Caco-2 (cell line): ENCODE measurements at regions not wholly inside any gene's neighbourhood (a gene's known extent, or its start where the extent isn't known, plus 50 kb on each side); places are given as distances from the start of the nearest gene placed in this dataset.

Source experiments
- BruUV-seq: library from RNA; stranded (reverse); fragments of 400-500 nt; replicated peaks from 2 replicates; lab custom pipeline; 2021; lab: Mats Ljungman, UMichigan
- CTCF ChIA-PET: fragments of 300-600 bp; sonication (Branson Sonifier 250); formaldehyde crosslinking; loops from one replicate; lab custom pipeline; 2022; ENCODE audit warnings: antibody characterized with exemption; lab: Charles Lee
- POLR2A ChIA-PET: fragments of 300-600 bp; sonication (Branson Sonifier 250); formaldehyde crosslinking; loops from one replicate; lab custom pipeline; 2022; ENCODE audit warnings: antibody characterized with exemption; lab: Charles Lee
- DNase-seq, 2 experiments: peaks; one replicate each; pipeline versions ENCODE4 v3.0.0 to v3.0.0-alpha.2; 2020 to 2022
- H3K27me3 ChIP-seq: replicated peaks from 2 replicates; pipeline ENCODE4 v1.6.0; 2011; ENCODE audit warnings: low read length; ENCODE audit not compliant: control insufficient read depth, insufficient read depth
- H3K36me3 ChIP-seq: 2 replicates; pipeline ENCODE4 v1.5.1; 2011; ENCODE audit warnings: low read length; ENCODE audit not compliant: control insufficient read depth, insufficient read depth
- H3K4me1 ChIP-seq: fragments of 250-450 bp; sonication (Bioruptor Pico); 2 replicates; pipeline ENCODE4 v1.5.1; 2020; ENCODE audit warnings: mild to moderate bottlenecking
- H3K4me3 ChIP-seq: 2 replicates; pipeline ENCODE4 v1.5.1; 2011; ENCODE audit warnings: low read depth, mild to moderate bottlenecking, control low read depth, low read length
- H3K9me3 ChIP-seq: fragments of 250-450 bp; sonication (Bioruptor Pico); 2 replicates; pipeline ENCODE4 v1.5.1; 2020; ENCODE audit warnings: mild to moderate bottlenecking, moderate library complexity
- H3K27ac Mint-ChIP-seq: one replicate; pipeline ENCODE4 v1.8.0; 2022; ENCODE audit warnings: mixed read lengths; ENCODE audit not compliant: unreplicated experiment
- H3K27me3 Mint-ChIP-seq: one replicate; pipeline ENCODE4 v1.8.0; 2022; ENCODE audit warnings: mixed read lengths; ENCODE audit not compliant: insufficient read depth, unreplicated experiment
- H3K36me3 Mint-ChIP-seq: one replicate; pipeline ENCODE4 v1.8.0; 2022; ENCODE audit warnings: mild to moderate bottlenecking, mixed read lengths; ENCODE audit not compliant: insufficient read depth, unreplicated experiment
- H3K4me1 Mint-ChIP-seq: one replicate; pipeline ENCODE4 v1.8.0; 2022; ENCODE audit warnings: low read depth, mixed read lengths; ENCODE audit not compliant: unreplicated experiment
- H3K4me3 Mint-ChIP-seq: one replicate; pipeline ENCODE4 v1.8.0; 2022; ENCODE audit warnings: mild to moderate bottlenecking, moderate library complexity, mixed read lengths; ENCODE audit not compliant: unreplicated experiment
- H3K9me3 Mint-ChIP-seq: one replicate; pipeline ENCODE4 v1.8.0; 2022; ENCODE audit warnings: mixed read lengths; ENCODE audit not compliant: unreplicated experiment
- intact Hi-C: fragments of 100-400 bp; cut with micrococcal nuclease; formaldehyde crosslinking; loops from one replicate; pipeline ENCODE4 v1.10.0; 2022; ENCODE audit not compliant: unreplicated experiment
- TF ChIP-seq, protein P1 (sequence below), 2 experiments: fragments of 200-600 bp in 1 of 2; IDR thresholded peaks; 1 replicate in 1 of 2; 2 replicates in 1 of 2; pipeline versions ENCODE4 v1.5.1 to v1.8.0; 2011 to 2022; ENCODE audit warnings: antibody characterized with exemption in 1 of 2, control low read depth in 1 of 2, inconsistent platforms in 1 of 2, low read depth in 1 of 2, low read length in 1 of 2, mild to moderate bottlenecking in 1 of 2, moderate library complexity in 1 of 2; ENCODE audit not compliant: insufficient read depth in 1 of 2, severe bottlenecking in 1 of 2, unreplicated experiment in 1 of 2

DNA sequence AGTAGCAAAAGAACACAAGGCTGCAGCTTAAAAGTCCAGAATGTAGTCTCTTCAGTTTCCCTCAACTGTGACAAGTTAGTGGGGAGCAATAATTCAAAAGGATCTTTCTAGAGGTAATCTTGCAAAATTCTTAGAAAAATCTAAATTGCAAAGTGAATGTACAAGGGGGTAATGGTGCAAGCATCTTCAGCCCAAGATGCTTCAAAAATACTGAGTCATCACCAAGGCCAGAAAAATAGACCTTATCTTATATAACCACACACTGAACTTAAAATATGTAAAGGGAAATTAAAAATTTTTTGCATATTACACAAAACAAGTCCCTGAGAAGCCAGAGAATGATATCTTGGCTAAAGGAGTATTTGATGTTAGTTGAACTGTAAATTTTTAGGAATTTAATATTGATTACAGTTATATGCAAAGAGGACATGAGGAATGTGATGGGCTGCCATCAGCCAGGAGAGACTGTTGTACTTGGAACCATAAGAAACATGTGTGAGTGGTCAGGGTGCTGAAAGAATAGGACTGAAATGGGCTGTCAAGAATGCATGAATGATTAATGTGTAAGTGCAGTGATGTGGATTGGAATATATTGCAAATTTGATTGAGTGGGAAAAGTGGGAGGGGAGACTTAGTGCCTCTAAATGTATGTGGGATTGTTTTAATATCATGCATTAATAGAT is 85.7 kb upstream of the LIN7C start:
- H3K4me1 ChIP-seq: no peaks in the 10 kb centered on the region
- Mint-ChIP-seq H3K36me3 (no peaks in the 10 kb centered on the region), H3K4me3 (no peak overlapping the region), H3K27me3 (peaks cover 13% of the 10 kb centered on the region), H3K27ac (no peak overlapping the region), H3K9me3 (no peaks in the 10 kb centered on the region), H3K4me1 (no peaks in the 10 kb centered on the region)
- TF ChIP-seq, protein P1, sequence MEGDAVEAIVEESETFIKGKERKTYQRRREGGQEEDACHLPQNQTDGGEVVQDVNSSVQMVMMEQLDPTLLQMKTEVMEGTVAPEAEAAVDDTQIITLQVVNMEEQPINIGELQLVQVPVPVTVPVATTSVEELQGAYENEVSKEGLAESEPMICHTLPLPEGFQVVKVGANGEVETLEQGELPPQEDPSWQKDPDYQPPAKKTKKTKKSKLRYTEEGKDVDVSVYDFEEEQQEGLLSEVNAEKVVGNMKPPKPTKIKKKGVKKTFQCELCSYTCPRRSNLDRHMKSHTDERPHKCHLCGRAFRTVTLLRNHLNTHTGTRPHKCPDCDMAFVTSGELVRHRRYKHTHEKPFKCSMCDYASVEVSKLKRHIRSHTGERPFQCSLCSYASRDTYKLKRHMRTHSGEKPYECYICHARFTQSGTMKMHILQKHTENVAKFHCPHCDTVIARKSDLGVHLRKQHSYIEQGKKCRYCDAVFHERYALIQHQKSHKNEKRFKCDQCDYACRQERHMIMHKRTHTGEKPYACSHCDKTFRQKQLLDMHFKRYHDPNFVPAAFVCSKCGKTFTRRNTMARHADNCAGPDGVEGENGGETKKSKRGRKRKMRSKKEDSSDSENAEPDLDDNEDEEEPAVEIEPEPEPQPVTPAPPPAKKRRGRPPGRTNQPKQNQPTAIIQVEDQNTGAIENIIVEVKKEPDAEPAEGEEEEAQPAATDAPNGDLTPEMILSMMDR (IDR thresholded peaks at IDR 0.05; ENCODE audit: insufficient read depth in 1 of 2, low read depth in 1 of 2, low read length in 1 of 2, severe bottlenecking in 1 of 2, unreplicated experiment in 1 of 2): no peak
- no peak for DNase-seq
- intact Hi-C loops: no loop called here
- no peak overlapping the region for H3K4me3 ChIP-seq
- H3K9me3 ChIP-seq: no peaks in the 10 kb centered on the region
- no peaks in the 10 kb centered on the region for H3K36me3 ChIP-seq
- ChIA-PET POLR2A (no interaction called here), CTCF (no interaction called here)
- BruUV-seq: no TSS peak
- 0 out of 2 replicates have a peak, but pooled peaks cover 1% of the 10 kb centered on the region for H3K27me3 ChIP-seq

DNA sequence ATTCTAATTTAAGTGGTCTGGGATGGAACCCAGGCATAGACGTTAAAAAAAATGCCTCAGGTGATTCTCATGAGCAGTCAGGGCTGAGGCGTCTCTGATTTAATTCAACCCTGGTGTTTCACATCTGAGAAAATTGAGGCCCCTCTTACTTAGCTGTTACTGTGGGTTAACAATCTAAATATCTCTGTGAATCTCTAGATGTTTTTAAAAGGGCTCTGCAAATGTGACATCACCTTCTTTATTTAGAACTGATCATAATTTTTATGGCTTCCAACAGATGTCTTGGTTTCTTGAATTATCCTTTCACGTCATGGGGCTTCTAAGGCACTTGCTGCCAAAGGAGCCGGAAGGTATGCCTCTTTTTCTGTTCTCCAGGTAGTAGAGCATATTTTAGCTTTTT is 76.1 kb upstream of the LIN7C start:
- H3K4me3 ChIP-seq: no peak overlapping the region
- Mint-ChIP-seq H3K9me3 (no peaks in the 10 kb centered on the region), H3K4me3 (no peak overlapping the region), H3K27ac (no peak overlapping the region), H3K27me3 (peaks cover 4% of the 10 kb centered on the region), H3K4me1 (peaks cover 13% of the 10 kb centered on the region), H3K36me3 (no peaks in the 10 kb centered on the region)
- no peak for DNase-seq
- no TSS peak for BruUV-seq
- intact Hi-C loops: no loop called here
- TF ChIP-seq, protein P1 (IDR thresholded peaks at IDR 0.05; ENCODE audit: insufficient read depth in 1 of 2, low read depth in 1 of 2, low read length in 1 of 2, severe bottlenecking in 1 of 2, unreplicated experiment in 1 of 2): no peak
- H3K36me3 ChIP-seq: no peaks in the 10 kb centered on the region
- no peaks in the 10 kb centered on the region for H3K9me3 ChIP-seq
- CTCF ChIA-PET: no interaction called here
- POLR2A ChIA-PET: no interaction called here
- no peaks in the 10 kb centered on the region for H3K27me3 ChIP-seq
- peaks cover 7% of the 10 kb centered on the region; the same call in 1 of the 2 replicates for H3K4me1 ChIP-seq

DNA sequence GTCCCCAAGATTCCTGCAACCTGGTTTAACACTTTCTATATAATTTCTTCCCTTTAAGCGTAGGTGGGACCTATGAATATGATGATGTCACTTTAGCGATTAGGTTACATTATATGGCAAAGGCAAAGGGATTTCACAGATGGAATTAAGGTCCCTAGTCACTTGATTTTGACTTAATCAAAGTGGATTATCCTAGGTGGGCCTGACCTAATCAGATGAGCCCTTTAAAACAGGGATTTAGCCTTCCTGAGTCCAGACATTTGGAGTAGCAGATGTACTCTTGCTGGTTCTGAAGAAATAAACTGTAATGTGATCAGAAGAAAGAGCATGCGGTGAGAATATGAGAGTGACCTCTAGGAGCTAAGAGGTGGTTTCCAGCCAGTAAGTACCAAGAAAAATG is 67.8 kb upstream of the LIN7C start:
- Histone ChIP-seq H3K27me3 (no peaks in the 10 kb centered on the region), H3K9me3 (no peaks in the 10 kb centered on the region), H3K4me3 (no peak overlapping the region), H3K4me1 (no peaks in the 10 kb centered on the region), H3K36me3 (no peaks in the 10 kb centered on the region)
- Mint-ChIP-seq H3K36me3 (no peaks in the 10 kb centered on the region), H3K4me1 (no peaks in the 10 kb centered on the region), H3K4me3 (no peak overlapping the region), H3K9me3 (no peaks in the 10 kb centered on the region), H3K27ac (no peak overlapping the region), H3K27me3 (peaks cover 12% of the 10 kb centered on the region)
- intact Hi-C loops: no loop called here
- no TSS peak for BruUV-seq
- CTCF ChIA-PET: no interaction called here
- TF ChIP-seq, protein P1 (IDR thresholded peaks at IDR 0.05; ENCODE audit: insufficient read depth in 1 of 2, low read depth in 1 of 2, low read length in 1 of 2, severe bottlenecking in 1 of 2, unreplicated experiment in 1 of 2): no peak
- POLR2A ChIA-PET: no interaction called here
- no peak for DNase-seq
